MCF 10A (cell line): ENCODE measurements at regions not wholly inside any gene's neighbourhood (a gene's known extent, or its start where the extent isn't known, plus 50 kb on each side); places are given as distances from the start of the nearest gene placed in this dataset.

Experiments
- BruUV-seq: library from RNA; stranded (reverse); fragments of 400-500 nt; replicated peaks from 2 replicates; lab custom pipeline; 2021; lab: Mats Ljungman, UMichigan
- CTCF ChIA-PET: fragments of 300-600 bp; sonication (Branson Sonifier 250); formaldehyde crosslinking; extraction: SDS; loops from one replicate; lab custom pipeline; 2021; ENCODE audit warnings: antibody characterized with exemption, inconsistent platforms; lab: Yijun Ruan, JAX
- POLR2A ChIA-PET: fragments of 300-600, 350-650 bp; sonication (Branson Sonifier 250); formaldehyde crosslinking; extraction: SDS; loops from one replicate; lab custom pipeline; 2020; ENCODE audit warnings: antibody characterized with exemption, inconsistent platforms; lab: Yijun Ruan, JAX
- DNase-seq: peaks from one replicate; pipeline ENCODE4 v3.0.0-alpha.2; 2018; ENCODE audit not compliant: unreplicated experiment
- H3K27ac Mint-ChIP-seq: one replicate; pipeline ENCODE4 v1.8.0; 2022; ENCODE audit warnings: mild to moderate bottlenecking, low read depth, mixed read lengths; ENCODE audit not compliant: unreplicated experiment
- H3K27me3 Mint-ChIP-seq: one replicate; pipeline ENCODE4 v1.8.0; 2022; ENCODE audit warnings: mixed read lengths; ENCODE audit not compliant: insufficient read depth, unreplicated experiment
- H3K36me3 Mint-ChIP-seq: one replicate; pipeline ENCODE4 v1.8.0; 2022; ENCODE audit warnings: mild to moderate bottlenecking, moderate library complexity, mixed read lengths; ENCODE audit not compliant: insufficient read depth, unreplicated experiment
- H3K4me1 Mint-ChIP-seq: one replicate; pipeline ENCODE4 v1.8.0; 2022; ENCODE audit warnings: mixed read lengths; ENCODE audit not compliant: insufficient read depth, unreplicated experiment
- H3K4me3 Mint-ChIP-seq: one replicate; pipeline ENCODE4 v1.8.0; 2022; ENCODE audit warnings: mild to moderate bottlenecking, moderate library complexity, mixed read lengths; ENCODE audit not compliant: unreplicated experiment
- H3K9me3 Mint-ChIP-seq: one replicate; pipeline ENCODE4 v1.8.0; 2022; ENCODE audit warnings: mixed read lengths; ENCODE audit not compliant: unreplicated experiment
- CTCF ChIP-seq: fragments of 200-600 bp; IDR thresholded peaks from one replicate; pipeline ENCODE4 v1.8.0; 2022; ENCODE audit warnings: antibody characterized with exemption, mild to moderate bottlenecking; ENCODE audit not compliant: unreplicated experiment
- intact Hi-C: fragments of 100-400 bp; cut with micrococcal nuclease; formaldehyde crosslinking; loops from 2 replicates; pipeline ENCODE4 v1.14.1; 2022

DNA sequence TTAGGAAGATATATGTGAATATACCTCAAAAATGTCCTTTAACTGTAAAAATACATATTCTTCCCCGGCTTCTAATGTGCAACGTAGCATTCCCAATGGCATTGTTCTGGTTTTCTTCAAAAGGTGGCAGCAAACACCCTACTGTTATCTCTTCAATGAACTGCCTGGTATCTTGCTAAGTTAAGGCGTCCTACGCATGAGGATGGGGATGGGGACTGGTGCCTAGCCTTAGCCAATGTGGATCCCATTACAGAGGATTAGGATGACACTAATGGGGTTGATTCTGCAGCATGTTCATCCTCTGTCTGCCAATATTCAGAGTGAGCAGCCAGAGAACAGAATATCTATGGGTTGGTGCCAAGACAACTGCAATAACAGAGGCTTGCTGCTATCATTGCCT lies 334.9 kb upstream of the ADGRL3 start:
- H3K27ac Mint-ChIP-seq: no peak overlapping the region
- H3K36me3 Mint-ChIP-seq: no peaks in the 10 kb centered on the region
- no peaks in the 10 kb centered on the region for H3K4me1 Mint-ChIP-seq
- H3K9me3 Mint-ChIP-seq: no peaks in the 10 kb centered on the region
- ChIA-PET CTCF (no interaction called here), POLR2A (no interaction called here)
- no peak overlapping the region for H3K4me3 Mint-ChIP-seq
- DNase-seq: peak; percentile 5
- intact Hi-C loops: no loop called here
- no peaks in the 10 kb centered on the region for H3K27me3 Mint-ChIP-seq
- BruUV-seq: no TSS peak
- peak; percentile 20 for TF ChIP-seq CTCF

- Mint-ChIP-seq H3K4me1 (no peaks in the 10 kb centered on the region), H3K27me3 (no peaks in the 10 kb centered on the region), H3K4me3 (no peak overlapping the region), H3K9me3 (no peaks in the 10 kb centered on the region), H3K36me3 (no peaks in the 10 kb centered on the region), H3K27ac (no peak overlapping the region)
- intact Hi-C loops: no loop called here
- TF ChIP-seq CTCF: no peak
- POLR2A ChIA-PET: no interaction called here
- CTCF ChIA-PET: interaction anchor here (0.5 kb wide), 1 partner anchor 632 kb away, joined by 4 read pairs; no protein-coding TSS in a partner anchor
- DNase-seq: no peak
- BruUV-seq: no TSS peak
Measured at GRCh38 chr4:60868232-60868960, 331.7 kb upstream of the ADGRL3 start.

DNA sequence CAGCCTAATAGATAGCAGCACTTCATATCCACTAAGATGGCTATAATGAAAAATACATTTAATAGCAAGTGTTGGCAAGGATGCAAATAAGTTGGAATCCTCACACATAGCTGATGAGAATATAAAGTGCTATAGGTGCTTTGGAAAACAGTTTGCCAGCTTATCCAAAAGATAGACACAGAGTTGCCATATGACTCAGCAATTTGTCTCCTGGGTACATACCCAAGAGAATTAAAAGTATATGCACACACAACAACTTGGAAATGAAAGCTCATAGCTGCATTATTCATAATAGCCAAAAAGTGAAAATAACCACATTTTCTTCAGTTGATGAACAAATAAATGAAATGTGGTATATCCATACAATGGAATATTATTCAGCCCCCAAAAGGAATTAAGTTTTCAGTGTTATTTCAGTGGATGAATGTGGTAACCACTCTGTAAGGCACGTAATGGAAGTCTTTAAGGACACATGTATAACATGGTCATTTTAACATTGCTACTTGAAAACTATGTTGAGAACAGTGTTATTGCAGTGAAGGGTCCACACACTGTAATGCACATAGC lies 320.9 kb upstream of the ADGRL3 start:
- Mint-ChIP-seq H3K4me1 (no peaks in the 10 kb centered on the region), H3K27me3 (no peaks in the 10 kb centered on the region), H3K36me3 (no peaks in the 10 kb centered on the region), H3K4me3 (no peak overlapping the region), H3K9me3 (peaks cover 7% of the 10 kb centered on the region), H3K27ac (no peak overlapping the region)
- ChIA-PET CTCF (no interaction called here), POLR2A (no interaction called here)
- TF ChIP-seq CTCF: no peak
- no TSS peak for BruUV-seq
- no peak for DNase-seq
- intact Hi-C loops: no loop called here

DNA sequence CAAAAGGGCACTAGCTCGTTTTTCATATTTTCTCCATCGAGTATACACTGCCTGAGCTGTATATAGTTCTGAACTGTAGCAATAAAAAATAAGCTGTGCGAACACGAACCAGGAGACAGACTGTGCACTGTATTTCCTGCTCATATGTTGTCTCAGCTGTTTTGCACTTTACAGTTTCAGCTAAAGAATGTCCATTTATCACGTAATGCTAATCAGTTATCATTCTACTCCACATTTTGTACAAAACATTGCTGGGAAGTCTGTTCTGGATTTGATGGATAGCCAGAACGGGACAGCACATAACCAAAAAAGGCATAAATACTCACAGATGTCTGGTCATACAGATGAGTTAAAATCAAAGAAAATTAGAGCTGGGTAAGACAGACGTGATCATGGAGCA lies 315.5 kb upstream of the ADGRL3 start:
- Mint-ChIP-seq H3K27ac (no peak overlapping the region), H3K9me3 (peaks cover 2% of the 10 kb centered on the region), H3K4me3 (no peak overlapping the region), H3K4me1 (no peaks in the 10 kb centered on the region), H3K36me3 (no peaks in the 10 kb centered on the region), H3K27me3 (no peaks in the 10 kb centered on the region)
- ChIA-PET POLR2A (no interaction called here), CTCF (interaction anchor here (0.7 to 1.2 kb wide), 2 partner anchors 54 to 1026 kb away, joined by 3 read pairs; no protein-coding TSS in a partner anchor)
- intact Hi-C loops: no loop called here
- no peak for TF ChIP-seq CTCF
- DNase-seq: no peak
- BruUV-seq: no TSS peak
